ACHN (cell line): ENCODE measurements at regions not wholly inside any gene's neighbourhood (a gene's known extent, or its start where the extent isn't known, plus 50 kb on each side); places are given as distances from the start of the nearest gene placed in this dataset.
A peak's percentile ranks its signal among the peaks of the same experiment; 100 is the strongest.

Source experiments
- DNase-seq: peaks from one replicate; pipeline ENCODE4 v3.0.0-alpha.2; 2015
- in situ Hi-C: cut with HindIII; loops from 2 replicates; pipeline ENCODE4 v1.10.0; 2017; ENCODE audit warnings: low sequenced_read_pairs, low pct_ligation_motif_present, low pct_unique_long_range_greater_than_20kb

DNA sequence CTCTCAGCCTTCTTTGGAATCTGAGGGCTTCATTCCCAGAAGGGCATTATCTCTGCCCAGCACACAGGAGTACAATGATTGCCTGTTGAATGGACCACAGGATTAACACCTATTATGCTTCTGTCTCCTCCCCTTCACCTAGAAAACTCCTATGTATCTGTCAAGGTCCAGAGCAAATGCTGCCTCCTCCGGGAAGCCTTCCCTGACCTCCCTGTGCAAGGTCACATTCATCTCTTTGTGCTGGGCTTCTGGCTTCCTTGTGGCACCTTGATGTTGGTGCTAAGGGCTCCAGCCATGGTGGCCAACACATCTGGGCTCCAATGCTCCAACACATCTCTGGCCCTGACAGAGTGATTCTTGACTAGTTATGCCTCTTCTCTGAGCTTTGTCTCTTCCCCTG is 49.9 kb upstream of the ATP2B2 start:
- no peak for DNase-seq
- in situ Hi-C loops: no loop called here

DNA sequence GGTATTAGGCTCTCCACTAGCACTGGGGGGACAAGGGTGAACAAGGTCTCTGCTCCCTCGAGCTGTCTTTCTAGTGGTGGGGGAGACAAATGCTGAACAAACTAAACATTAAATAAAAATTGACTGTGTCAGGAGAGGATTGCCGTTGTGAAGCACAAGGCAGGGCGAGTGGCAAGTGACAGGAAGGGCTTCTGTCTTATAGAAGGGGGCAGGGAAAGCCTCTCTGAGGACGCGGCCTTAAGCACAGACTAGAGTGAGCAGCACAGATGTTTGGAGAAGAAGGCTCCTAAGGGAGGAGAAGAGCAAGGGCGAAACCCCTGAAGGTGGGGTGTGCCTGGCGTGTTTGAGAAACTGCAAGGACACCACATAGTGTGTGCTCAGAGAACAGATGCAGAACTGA is 50.9 kb upstream of the ATP2B2 start:
- no peak for DNase-seq
- in situ Hi-C loops: no loop called here

DNA sequence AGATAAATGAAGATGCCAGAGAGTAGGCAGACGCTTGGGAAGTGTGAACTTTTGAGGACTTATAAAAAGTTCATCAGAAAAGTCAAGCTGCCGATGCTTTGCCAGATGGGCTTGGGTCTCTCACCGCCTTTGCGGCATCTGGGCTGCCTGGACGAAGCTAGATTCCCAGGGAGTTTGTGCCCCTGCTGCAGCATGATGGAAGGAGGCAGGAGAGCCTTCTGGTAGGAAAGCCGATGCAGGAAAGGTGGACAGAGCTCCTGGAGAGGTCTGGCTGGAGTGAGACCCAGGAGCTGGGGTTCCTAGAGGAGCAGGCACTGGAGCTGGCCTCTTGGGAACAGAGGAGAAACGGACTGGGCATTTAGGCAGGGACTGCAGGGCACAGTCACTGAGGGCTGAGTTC is 51.9 kb upstream of the ATP2B2 start:
- in situ Hi-C loops: no loop called here
- DNase-seq: no peak

DNA sequence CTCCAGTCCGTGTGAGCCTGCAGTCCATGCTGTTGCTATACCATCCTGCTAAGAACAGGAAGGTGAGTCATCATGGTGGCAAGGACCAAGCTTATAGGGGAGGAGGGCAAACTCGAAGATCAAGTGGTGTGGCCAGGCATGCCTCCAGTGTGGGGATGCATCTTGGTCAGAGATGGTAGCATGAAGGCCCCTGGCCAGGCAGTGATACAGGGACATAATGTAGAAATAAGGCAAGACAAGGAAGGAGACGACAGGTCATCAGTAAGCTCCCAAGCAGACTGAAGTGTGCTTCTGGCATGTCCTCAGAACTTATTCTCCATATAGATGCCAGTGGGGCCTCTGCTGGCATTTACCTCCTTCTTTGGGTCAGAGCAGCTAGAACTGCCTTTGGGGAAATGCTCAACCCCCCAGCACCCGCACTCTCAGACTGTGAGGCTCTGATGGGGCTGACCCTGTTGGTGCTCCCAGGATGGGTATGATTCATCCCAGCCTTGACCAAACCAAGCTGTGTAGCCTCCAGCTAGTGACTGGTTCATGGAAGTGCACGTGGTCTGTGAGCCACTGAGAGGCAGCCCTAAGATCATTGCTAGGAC is 52.5 kb upstream of the ATP2B2 start:
- peak; percentile 17 for DNase-seq
- in situ Hi-C loops: no loop called here

DNA sequence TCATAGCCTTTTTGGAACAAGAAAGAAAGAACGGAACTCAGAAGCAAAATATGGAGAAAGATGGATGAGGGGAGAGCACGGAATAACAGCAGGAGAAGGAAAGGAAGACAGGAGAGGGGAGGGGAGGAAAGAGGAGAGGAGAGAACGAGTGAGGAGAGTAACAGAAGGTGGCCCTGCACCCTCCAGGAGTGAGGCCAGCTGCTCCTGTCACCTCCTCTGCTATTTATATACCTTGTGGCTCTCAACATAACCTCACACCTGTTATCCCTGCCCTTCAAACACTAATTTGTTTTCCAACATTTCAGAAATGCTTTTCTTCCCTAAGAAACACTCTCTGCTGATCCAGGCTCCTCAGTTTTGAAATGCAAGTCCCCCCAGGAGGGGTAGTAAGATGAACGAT is 53.4 kb upstream of the ATP2B2 start:
- in situ Hi-C loops: no loop called here

DNA sequence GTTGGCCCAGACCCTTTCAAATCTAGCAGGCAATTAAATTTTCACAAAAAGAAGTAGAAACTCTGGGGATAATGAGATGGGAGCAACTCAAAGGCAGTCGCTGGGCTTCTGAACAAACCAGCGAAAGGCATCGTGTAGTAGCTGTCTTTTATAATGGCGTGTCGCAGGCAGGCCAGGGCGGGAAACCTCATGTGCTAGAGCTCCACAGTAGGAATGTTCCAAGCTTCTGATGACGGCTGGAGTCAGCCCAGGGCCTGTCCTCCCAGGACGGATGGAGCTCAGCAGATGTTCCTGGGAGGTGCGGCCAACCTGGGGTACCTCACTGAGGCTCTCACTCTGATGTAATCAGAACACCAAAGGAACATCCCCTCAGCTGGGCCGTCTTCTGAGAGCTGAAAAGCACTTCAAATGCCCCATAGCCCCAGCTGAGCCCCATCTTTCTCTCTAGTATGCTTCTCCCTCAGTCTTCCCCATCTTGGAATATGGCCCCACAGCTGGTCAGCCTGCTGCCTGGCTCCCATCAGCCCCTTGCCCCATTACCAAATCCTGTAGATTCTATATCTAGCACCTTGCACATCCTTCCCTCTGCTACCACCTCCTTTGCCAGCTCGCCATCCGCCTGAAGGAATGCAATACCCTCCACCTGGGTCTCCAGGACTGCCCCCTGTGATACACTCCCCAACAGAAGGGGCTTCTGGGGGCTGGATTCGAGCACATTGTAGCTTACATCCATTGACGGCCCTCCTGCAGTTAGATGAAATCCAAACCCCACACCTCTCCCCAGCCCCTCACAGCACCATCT is 54.9 kb upstream of the ATP2B2 start:
- DNase-seq: no peak
- in situ Hi-C loops: no loop called here

More for the DNA sequence above, 53.4 kb upstream of the ATP2B2 start:
- DNase-seq: no peak

DNA sequence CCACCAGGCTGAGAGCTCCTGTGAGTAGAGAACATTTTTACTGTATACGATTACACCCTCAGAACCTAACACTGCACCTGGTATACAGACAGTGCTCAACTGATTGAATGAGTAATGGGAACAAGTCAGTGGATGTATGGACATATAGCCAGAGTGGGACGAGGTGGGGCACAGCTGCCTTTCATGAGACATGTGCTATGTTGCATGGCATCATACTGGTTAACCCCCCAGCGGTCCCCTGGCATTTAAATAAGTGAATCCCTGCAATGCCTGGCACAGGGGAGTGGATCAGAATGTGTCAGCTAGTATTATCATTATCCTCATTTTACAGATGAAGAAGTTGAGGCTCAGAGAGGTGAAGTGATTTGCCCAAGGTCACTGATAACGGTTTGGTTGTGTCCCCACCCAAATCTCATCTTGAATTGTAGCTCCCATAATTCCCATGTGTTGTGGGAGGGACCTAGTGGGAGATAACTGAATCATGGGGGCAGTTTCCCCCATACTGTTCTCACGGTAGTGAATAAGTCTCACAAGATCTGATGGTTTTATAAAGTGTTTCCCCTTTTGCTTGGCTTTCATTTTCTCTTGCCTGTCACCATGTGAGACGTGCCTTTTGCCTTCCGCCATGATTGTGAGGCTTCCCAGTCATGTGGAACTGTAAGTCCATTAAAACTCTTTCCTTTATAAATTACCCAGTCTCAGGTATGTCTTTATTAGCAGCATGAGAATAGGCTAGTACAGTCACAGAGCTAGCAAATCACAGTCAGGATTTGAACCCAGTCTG is 56.0 kb upstream of the ATP2B2 start:
- no peak for DNase-seq
- in situ Hi-C loops: no loop called here

DNA sequence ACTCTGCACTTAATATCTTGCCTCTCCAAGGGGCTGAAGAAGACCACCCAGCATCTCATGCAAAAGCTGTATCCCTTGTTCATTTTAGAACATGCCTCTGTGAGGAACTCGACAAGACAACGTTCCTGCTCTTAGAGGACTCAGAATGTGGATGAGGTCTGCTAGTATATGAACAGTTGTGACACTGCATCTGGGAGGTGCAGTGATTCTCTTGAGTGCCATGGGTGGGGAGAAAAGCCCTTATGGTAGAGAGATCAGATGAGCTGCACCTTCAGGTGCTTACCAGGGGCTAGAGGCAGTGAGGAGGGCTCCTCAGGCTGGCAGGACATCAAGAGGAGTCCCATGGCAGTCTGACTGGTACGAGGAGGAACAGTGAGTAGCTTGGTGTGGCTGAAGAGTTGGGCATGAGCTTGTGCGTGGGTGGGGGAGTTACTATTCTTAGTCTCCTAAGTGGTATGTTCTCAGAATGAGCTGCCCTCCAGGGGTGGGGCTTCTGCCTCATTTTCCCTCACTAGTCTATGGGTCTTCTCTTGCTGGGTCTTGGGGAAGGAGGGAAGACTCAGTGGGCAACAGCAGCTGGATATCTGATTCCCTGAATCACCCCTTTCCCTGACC is 56.7 kb upstream of the ATP2B2 start:
- no peak for DNase-seq
- in situ Hi-C loops: no loop called here

DNA sequence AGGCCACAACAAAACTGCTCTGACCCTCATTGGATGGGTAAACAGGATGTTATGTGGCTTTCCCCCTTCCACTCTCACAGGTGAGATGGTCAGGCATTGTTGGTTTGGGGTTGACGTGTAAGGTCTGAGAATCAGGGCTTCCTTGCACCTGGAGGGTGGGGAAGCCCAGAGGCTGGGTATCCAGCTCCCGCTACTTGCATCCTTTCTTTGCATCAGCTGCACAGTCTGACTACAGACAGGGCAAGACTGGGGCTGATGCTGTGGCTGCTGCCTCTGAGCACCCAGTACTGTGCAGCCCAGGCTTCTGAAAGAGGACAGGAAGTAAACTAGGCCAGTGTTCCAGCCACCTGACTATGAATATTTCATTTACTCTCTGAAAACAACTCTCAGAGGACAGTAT is 58.0 kb upstream of the ATP2B2 start:
- no peak for DNase-seq
- in situ Hi-C loops: no loop called here

DNA sequence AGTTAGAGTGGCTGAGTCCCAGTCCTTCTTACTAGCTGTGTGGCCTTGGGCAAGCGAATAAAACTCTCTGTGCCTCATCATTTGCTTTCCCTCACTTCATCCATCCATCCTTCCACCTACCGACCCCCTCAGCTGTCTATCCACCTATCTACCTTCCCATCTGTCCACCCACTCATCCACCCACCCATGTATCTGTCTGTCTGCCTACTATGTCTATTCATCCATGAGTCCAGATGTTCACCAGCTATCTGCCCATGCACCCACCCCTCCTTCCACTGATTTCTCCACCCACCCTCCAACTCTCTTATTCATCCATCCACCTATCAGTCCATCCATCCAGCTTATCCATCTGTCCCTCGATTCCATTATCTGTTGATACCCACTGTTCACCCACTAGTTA is 60.4 kb upstream of the ATP2B2 start:
- in situ Hi-C loops: no loop called here
- DNase-seq: no peak

DNA sequence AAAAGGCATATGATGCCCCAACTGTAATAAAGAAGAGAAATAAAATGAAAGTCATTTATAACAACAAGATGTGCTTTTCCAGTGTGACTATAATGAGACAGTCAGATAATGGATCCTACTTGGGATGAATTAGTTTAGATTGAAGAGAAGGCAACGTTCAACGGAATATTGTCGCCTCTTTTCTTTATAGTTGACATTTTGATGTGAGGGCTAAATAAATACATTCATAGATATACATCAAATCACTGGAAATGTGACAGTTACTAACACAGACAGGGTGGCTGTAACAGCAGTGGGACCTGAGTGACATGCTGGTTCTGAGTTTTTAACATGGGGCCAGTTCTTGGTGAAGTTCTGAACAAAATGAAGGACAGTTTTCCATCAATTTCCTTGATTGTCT is 61.1 kb upstream of the ATP2B2 start:
- no peak for DNase-seq
- in situ Hi-C loops: no loop called here

DNA sequence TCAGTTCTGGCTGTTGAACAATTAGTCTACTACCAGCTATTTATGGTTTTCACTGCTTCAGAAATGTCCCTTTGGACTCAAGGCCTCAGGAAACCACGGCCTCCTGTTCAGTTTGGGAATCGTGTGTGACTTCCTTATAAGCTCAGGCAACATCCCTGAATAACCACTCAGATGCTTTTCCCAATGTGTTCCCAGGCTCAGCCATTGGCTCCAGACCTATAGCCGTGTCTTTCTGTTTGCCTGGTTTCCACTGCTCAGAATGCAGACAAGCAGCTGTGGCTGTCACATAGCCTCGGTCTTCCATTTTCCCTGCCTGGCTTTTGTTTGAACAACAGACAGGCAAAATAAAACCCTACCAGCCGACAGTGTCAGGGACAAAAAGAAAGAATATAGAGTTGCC is 63.2 kb upstream of the ATP2B2 start:
- in situ Hi-C loops: no loop called here

DNA sequence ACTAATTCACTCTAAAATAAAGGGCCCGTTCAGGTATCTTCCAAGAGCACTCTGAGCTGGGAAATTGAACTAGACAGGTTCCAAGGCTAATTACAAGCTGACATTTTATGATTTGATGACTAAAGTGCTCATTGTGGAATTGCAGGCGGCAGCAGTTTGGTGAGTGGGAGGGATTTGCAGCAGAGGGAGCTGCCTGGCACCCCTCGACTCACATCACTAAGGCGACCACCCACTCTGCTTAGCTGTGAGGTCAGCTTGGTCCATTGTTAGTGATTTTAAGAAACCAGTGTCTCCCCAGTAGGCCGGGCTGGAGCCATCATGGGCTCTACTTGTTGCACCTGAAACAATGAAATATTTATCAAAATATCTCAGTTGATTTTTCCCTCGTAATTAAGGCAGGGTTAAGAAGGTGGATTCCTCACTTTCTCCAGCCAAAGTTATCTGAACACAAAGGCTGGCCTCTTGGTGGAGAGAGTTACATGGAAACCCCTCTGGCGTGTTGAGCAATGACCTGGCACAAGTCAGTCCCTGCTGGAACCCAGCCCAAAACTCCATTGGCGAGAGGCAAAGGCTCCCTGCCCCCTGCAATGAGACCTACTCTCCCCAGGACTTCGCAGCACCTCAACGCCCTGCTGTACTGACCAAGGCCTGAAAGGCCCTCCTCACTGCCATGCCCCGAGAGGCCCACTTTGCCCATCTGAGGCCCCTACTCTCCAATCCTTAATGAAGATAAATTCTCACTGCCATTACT is 65.0 kb upstream of the ATP2B2 start:
- DNase-seq: no peak
- in situ Hi-C loops: no loop called here

More for the DNA sequence above, 63.2 kb upstream of the ATP2B2 start:
- no peak for DNase-seq

DNA sequence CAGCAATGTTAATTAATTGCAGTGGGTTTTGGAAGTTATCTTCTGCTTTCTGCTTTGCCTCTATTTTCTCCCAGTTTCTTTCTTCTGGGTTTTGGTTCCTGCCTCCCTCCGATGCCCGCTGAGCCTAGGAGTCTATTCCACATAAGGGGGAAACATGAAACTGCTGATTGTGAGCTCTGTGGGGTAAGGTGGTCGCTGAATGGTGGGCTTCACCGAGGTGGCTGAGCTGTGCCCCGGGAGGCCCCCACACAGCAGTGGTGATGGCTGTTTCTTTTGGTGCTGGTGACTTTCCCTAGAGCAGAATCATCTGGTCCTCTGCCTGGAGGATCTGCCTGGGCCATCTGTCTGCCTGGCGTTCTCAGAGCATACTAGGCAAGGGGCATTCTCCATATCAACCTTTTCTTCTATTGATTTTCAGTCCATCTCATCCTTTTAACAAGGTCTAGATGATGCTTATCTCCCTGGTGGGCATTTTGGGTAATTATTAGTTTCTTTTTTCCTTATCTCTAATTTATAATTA is 68.8 kb upstream of the ATP2B2 start:
- no peak for DNase-seq
- in situ Hi-C loops: no loop called here

DNA sequence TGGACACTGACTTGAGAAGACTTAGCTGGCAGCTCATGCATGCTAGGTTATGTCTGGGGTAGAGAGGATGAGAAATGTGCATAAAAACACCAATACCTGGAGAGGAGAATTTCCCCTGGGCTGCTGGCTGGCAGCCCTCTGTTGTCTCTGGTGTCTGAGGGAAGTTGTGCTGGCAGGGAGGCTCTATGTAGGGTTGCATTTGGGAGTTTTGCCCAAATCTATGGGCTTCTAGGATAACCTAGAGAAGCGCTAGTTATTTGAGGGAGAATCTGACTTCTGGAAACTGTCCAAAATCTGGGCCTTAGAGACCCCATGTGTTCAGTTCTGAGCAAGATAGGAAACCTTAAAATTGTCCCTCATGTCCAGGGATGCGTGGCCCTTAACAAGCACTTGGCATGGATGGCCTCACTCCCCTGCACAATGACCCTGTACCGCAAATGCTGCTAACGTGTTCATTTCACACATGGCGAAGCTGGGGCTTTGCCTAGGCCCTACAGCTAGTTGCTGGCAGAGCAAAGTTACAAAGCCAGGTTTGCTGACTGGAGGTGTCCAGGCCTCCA is 70.3 kb upstream of the ATP2B2 start:
- in situ Hi-C loops: no loop called here
- no peak for DNase-seq

DNA sequence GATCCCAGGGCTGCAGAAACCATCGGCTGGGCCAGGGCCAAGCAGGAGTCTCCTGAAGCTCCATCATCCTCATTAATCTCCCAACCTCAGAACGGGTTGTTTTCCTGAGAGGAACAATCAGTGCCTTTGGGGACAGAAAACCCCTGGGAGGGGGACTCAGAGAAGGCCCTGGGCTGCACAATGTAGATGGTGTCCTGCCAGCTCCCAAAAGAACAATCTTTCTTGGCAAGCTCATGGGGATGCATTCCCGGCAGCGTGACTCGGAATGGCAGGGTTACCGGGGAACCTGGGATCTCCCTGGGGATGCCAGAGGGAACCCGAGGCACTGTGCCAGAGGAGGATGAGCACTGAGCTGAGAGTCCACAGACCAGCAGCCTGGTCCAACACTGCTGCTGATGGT is 72.1 kb upstream of the ATP2B2 start:
- in situ Hi-C loops: no loop called here

DNA sequence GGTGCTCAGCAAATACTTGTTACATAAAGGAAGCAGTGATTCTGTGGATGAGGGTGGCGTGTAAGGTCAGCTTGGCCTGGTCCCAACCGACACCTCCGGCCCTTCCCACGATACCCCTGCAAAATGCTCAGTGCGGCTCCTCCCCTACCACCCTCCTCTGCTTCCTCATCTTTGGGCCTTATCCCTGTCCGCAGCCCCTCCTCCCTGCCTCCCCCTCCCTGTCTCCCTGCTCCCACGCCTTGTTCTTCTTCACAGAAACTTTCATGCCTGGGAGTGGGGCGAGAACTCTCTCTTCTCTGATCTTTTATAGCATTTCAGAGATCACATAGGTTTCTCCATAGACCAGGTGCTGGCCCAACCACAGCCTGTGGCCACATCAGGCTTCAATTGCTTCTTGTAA is 75.0 kb upstream of the ATP2B2 start:
- in situ Hi-C loops: no loop called here
- no peak for DNase-seq

More for the DNA sequence above, 72.1 kb upstream of the ATP2B2 start:
- no peak for DNase-seq

DNA sequence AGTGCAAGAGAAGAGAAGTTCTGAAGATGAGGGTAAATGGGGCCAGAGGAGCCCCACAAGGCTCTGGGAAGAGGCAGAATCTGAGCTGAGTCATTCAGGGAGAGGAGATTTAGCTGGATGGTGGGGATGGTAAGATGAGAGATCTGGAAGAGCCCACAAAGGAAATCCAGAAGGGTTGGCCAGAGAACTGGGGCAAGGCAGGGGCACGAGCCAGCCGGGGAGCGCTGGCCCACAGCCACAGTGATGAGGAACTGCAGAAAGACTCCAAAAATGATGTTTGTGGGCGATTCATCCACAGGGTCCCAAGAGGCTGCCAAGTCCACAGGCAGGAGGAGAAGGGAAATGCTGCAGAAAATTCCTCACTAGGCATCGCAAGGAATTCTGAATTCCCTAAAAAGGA is 75.9 kb upstream of the ATP2B2 start:
- no peak for DNase-seq
- in situ Hi-C loops: no loop called here
